GM12878 (cell line): ENCODE measurements at regions not wholly inside any gene's neighbourhood (a gene's known extent, or its start where the extent isn't known, plus 50 kb on each side); places are given as distances from the start of the nearest gene placed in this dataset.

ENCODE experiments used
- ATAC-seq: fragments of 200-7000 bp; cut with Tn5 transposase; 3 replicates; pipeline ENCODE4 v1.9.1; 2020; ENCODE audit warnings: mild to moderate bottlenecking, moderate library complexity
- BruUV-seq: library from RNA; stranded (reverse); fragments of 400-500 nt; replicated peaks from 2 replicates; lab custom pipeline; 2021; lab: Mats Ljungman, UMichigan
- CTCF ChIA-PET: fragments of 300-600 bp; sonication (Branson Sonifier 250); formaldehyde crosslinking; extraction: SDS; loops from one replicate; lab custom pipeline; 2021; ENCODE audit warnings: inconsistent platforms; lab: Yijun Ruan, JAX
- POLR2A ChIA-PET: fragments of 350-600 bp; formaldehyde crosslinking; extraction: SDS; loops from one replicate; lab custom pipeline; 2021; ENCODE audit warnings: inconsistent platforms; lab: Charles Lee
- RAD21 ChIA-PET: fragments of 300-600 bp; sonication (Branson Sonifier 250); formaldehyde crosslinking; loops from one replicate; lab custom pipeline; 2023; ENCODE audit warnings: antibody characterized with exemption; ENCODE audit not compliant: unreplicated experiment; lab: Charles Lee
- SMC1A ChIA-PET: fragments of 300-600 bp; sonication (Branson Sonifier 250); formaldehyde crosslinking; loops from one replicate; lab custom pipeline; 2023; ENCODE audit not compliant: unreplicated experiment, uncharacterized antibody; lab: Charles Lee
- DNase-seq: peaks from one replicate; pipeline ENCODE4 v3.0.0-alpha.2; 2011; ENCODE audit warnings: low read depth, low spot score
- FAIRE-seq: peaks from 3 replicates; lab custom pipeline; 2011; peaks lifted over from hg19 to GRCh38; lab: Jason Lieb, UNC
- H2AFZ ChIP-seq: 2 replicates; pipeline ENCODE4 v1.6.0; 2011; ENCODE audit warnings: low read depth, low read length, control low read depth; ENCODE audit not compliant: control insufficient read depth
- H3K27ac ChIP-seq: 2 replicates; pipeline ENCODE4 v1.5.1; 2011; ENCODE audit warnings: control low read depth; ENCODE audit not compliant: control insufficient read depth, insufficient read depth
- H3K27me3 ChIP-seq, 2 experiments: replicated peaks in 1 of 2; 2 replicates each; pipeline versions ENCODE4 v1.6.0 to v1.6.1; 2011; ENCODE audit warnings: low read length in 1 of 2; ENCODE audit not compliant: control insufficient read depth in 2 of 2, insufficient read depth in 2 of 2
- H3K36me3 ChIP-seq, 2 experiments: 2 replicates each; pipeline ENCODE4 v1.5.1; 2011; ENCODE audit warnings: low read length in 1 of 2; ENCODE audit not compliant: control insufficient read depth in 2 of 2, insufficient read depth in 2 of 2
- H3K4me1 ChIP-seq: 2 replicates; pipeline ENCODE4 v1.6.1; 2011; ENCODE audit warnings: mild to moderate bottlenecking, low read length, moderate library complexity, mixed read lengths; ENCODE audit not compliant: control insufficient read depth, insufficient read depth
- H3K4me2 ChIP-seq: 2 replicates; pipeline ENCODE4 v1.6.0; 2011; ENCODE audit warnings: control low read depth; ENCODE audit not compliant: control insufficient read depth, insufficient read depth
- H3K4me3 ChIP-seq: fragments of 200-600 bp; sonication (generic); 2 replicates; pipeline ENCODE4 v1.5.1; 2016
- H3K79me2 ChIP-seq: 2 replicates; pipeline ENCODE4 v1.6.0; 2011; ENCODE audit warnings: low read length; ENCODE audit not compliant: control insufficient read depth, insufficient read depth
- H3K9ac ChIP-seq: 2 replicates; pipeline ENCODE4 v1.8.0; 2011; ENCODE audit warnings: low read length, control low read depth, mixed read lengths; ENCODE audit not compliant: control insufficient read depth, insufficient read depth
- H3K9me3 ChIP-seq: replicated peaks from 3 replicates; pipeline ENCODE4 v1.5.1; 2011; ENCODE audit warnings: mild to moderate bottlenecking, low read length; ENCODE audit not compliant: control insufficient read depth, insufficient read depth
- H4K20me1 ChIP-seq: 2 replicates; pipeline ENCODE4 v1.6.0; 2011; ENCODE audit not compliant: control insufficient read depth, insufficient read depth
- BCL3 ChIP-seq: IDR thresholded peaks from 2 replicates; pipeline ENCODE4 v1.6.1; 2011; ENCODE audit warnings: borderline replicate concordance, low read depth, mild to moderate bottlenecking, moderate library complexity, low read length; ENCODE audit not compliant: insufficient read depth, poor library complexity, severe bottlenecking
- BMI1 ChIP-seq: fragments of 450-650 bp; IDR thresholded peaks from 2 replicates; pipeline ENCODE4 v1.6.1; 2016; ENCODE audit warnings: mild to moderate bottlenecking, moderate library complexity, borderline replicate concordance
- EED ChIP-seq: sonication (generic); IDR thresholded peaks from 2 replicates; pipeline ENCODE4 v1.6.1; 2016; ENCODE audit warnings: antibody characterized with exemption, low read depth
- KLF5 ChIP-seq: fragments of 450-650 bp; IDR thresholded peaks from 2 replicates; pipeline ENCODE4 v1.6.1; 2014; ENCODE audit warnings: mild to moderate bottlenecking; ENCODE audit not compliant: partially characterized antibody
- NFYA ChIP-seq: IDR thresholded peaks from 2 replicates; pipeline ENCODE4 v1.6.1; 2011; ENCODE audit warnings: low read depth, mild to moderate bottlenecking, low read length, improper control_type of control experiment, borderline replicate concordance
- NR2F1 ChIP-seq: fragments of 450-650 bp; conservative IDR thresholded peaks from 2 replicates; pipeline ENCODE4 v1.6.1; 2017; ENCODE audit warnings: mild to moderate bottlenecking
- POLR2AphosphoS2 ChIP-seq: IDR thresholded peaks from 2 replicates; pipeline ENCODE4 v1.6.1; 2011; ENCODE audit warnings: low read depth, mild to moderate bottlenecking, low read length, improper control_type of control experiment, moderate library complexity
- RELA ChIP-seq: fragments of 450-650 bp; IDR thresholded peaks from 2 replicates; pipeline ENCODE4 v1.8.0; 2014; ENCODE audit warnings: borderline replicate concordance; ENCODE audit not compliant: partially characterized antibody
- REST ChIP-seq: IDR thresholded peaks from 2 replicates; pipeline ENCODE4 v1.6.1; 2012; ENCODE audit warnings: mild to moderate bottlenecking, low read depth, low read length
- SIN3A ChIP-seq: IDR thresholded peaks from 2 replicates; pipeline ENCODE4 v1.6.1; 2012; ENCODE audit warnings: low read depth, low read length, improper control_type of control experiment
- SMARCA5 ChIP-seq: fragments of 450-650 bp; IDR thresholded peaks from 2 replicates; pipeline ENCODE4 v1.6.1; 2017; ENCODE audit warnings: mild to moderate bottlenecking
- SRF ChIP-seq, 2 experiments: IDR thresholded peaks; 2 replicates each; pipeline ENCODE4 v1.6.1; 2011; ENCODE audit warnings: low read depth in 2 of 2, low read length in 2 of 2, mild to moderate bottlenecking in 1 of 2, moderate library complexity in 1 of 2
- TBL1XR1 ChIP-seq: IDR thresholded peaks from 2 replicates; pipeline ENCODE4 v1.6.1; 2012; ENCODE audit warnings: low read depth, low read length, improper control_type of control experiment
- USF1 ChIP-seq: IDR thresholded peaks from 2 replicates; pipeline ENCODE4 v1.6.1; 2011; ENCODE audit warnings: borderline replicate concordance, low read depth, mild to moderate bottlenecking, moderate library complexity, mixed read lengths, low read length; ENCODE audit not compliant: insufficient read depth; ENCODE audit errors: extremely low read length
- ZNF24 ChIP-seq: fragments of 450-650 bp; IDR thresholded peaks from 2 replicates; pipeline ENCODE4 v1.6.1; 2017; ENCODE audit warnings: antibody characterized with exemption, mild to moderate bottlenecking
- WGBS: methylation state at CpG from one replicate; pipeline ENCODE4 v1.1.6; 2016; ENCODE audit warnings: low lambda C conversion rate; ENCODE audit not compliant: insufficient replicate concordance, insufficient coverage; ENCODE audit errors: missing lambda C conversion rate; 5-methylcytosine and 5-hydroxymethylcytosine counted together
- in situ Hi-C: fragments of 300-500 bp; cut with MboI; formaldehyde crosslinking; loops from 9 replicates; pipeline ENCODE4 v1.14.3; 2018; ENCODE audit warnings: mixed read lengths
- intact Hi-C: fragments of 100-400 bp; cut with micrococcal nuclease; formaldehyde crosslinking; loops from one replicate; pipeline ENCODE4 v1.14.2; 2022; ENCODE audit not compliant: unreplicated experiment
- TF ChIP-seq, protein P1 (sequence below): fragments of 450-650 bp; IDR thresholded peaks from 2 replicates; pipeline ENCODE4 v1.6.1; 2014; ENCODE audit warnings: mild to moderate bottlenecking
- TF ChIP-seq, protein P2 (sequence below): fragments of 450-650 bp; IDR thresholded peaks from 2 replicates; pipeline ENCODE4 v1.6.1; 2017; ENCODE audit warnings: low read depth, mild to moderate bottlenecking, moderate library complexity

GRCh38 chr4:75169427-75169826 lies 236.5 kb downstream of the PARM1 start:
- H4K20me1 ChIP-seq, result no peaks in the 10 kb centered on the region
- TF ChIP-seq REST, result no peak
- TF ChIP-seq BMI1, result no peak
- no peak for TF ChIP-seq SMARCA5
- TF ChIP-seq RELA, result no peak
- TF ChIP-seq USF1, result no peak
- TF ChIP-seq KLF5, result no peak
- no peak for TF ChIP-seq ZNF24
- no peak for TF ChIP-seq NFYA
- TF ChIP-seq BCL3, result no peak
- no peak for TF ChIP-seq NR2F1
- no peak for TF ChIP-seq TBL1XR1
- no peak for TF ChIP-seq SIN3A
- TF ChIP-seq POLR2AphosphoS2, result no peak
- TF ChIP-seq, protein P1, sequence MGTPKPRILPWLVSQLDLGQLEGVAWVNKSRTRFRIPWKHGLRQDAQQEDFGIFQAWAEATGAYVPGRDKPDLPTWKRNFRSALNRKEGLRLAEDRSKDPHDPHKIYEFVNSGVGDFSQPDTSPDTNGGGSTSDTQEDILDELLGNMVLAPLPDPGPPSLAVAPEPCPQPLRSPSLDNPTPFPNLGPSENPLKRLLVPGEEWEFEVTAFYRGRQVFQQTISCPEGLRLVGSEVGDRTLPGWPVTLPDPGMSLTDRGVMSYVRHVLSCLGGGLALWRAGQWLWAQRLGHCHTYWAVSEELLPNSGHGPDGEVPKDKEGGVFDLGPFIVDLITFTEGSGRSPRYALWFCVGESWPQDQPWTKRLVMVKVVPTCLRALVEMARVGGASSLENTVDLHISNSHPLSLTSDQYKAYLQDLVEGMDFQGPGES, result no peak
- TF ChIP-seq SRF (IDR thresholded peaks at IDR 0.05; ENCODE audit: low read depth in 2 of 2, low read length in 2 of 2), result no peak
- TF ChIP-seq, protein P2, sequence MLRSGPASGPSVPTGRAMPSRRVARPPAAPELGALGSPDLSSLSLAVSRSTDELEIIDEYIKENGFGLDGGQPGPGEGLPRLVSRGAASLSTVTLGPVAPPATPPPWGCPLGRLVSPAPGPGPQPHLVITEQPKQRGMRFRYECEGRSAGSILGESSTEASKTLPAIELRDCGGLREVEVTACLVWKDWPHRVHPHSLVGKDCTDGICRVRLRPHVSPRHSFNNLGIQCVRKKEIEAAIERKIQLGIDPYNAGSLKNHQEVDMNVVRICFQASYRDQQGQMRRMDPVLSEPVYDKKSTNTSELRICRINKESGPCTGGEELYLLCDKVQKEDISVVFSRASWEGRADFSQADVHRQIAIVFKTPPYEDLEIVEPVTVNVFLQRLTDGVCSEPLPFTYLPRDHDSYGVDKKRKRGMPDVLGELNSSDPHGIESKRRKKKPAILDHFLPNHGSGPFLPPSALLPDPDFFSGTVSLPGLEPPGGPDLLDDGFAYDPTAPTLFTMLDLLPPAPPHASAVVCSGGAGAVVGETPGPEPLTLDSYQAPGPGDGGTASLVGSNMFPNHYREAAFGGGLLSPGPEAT, result no peak
- no peak for TF ChIP-seq EED
- TF ChIP-seq, all 136 proteins: peak for 0
- H2AFZ ChIP-seq, result no peak overlapping the region
- no peaks in the 10 kb centered on the region for H3K79me2 ChIP-seq
- FAIRE-seq, result no peak
- no peaks in the 10 kb centered on the region for H3K27me3 ChIP-seq
- H3K4me2 ChIP-seq, result no peak overlapping the region
- H3K9ac ChIP-seq, result no peak overlapping the region
- BruUV-seq, result no TSS peak
- intact Hi-C loops, result no loop called here
- SMC1A ChIA-PET, result interaction anchor here (0.7 to 1.0 kb wide), 2 partner anchors 87 to 346 kb away, joined by 3 to 4 read pairs; no protein-coding TSS in a partner anchor
- no peak overlapping the region for H3K27ac ChIP-seq
- CTCF ChIA-PET, result no interaction called here
- H3K9me3 ChIP-seq, result no peaks in the 10 kb centered on the region
- no peaks in the 10 kb centered on the region for H3K36me3 ChIP-seq
- POLR2A ChIA-PET, result no interaction called here
- DNase-seq, result no peak
- RAD21 ChIA-PET, result no interaction called here
- no peak for ATAC-seq
- in situ Hi-C loops, result no loop called here
- no peaks in the 10 kb centered on the region for H3K4me1 ChIP-seq
- H3K4me3 ChIP-seq, result no peak overlapping the region
- WGBS, result 52% methylated on average over 6 of the region's 6 CpGs
